A549 (cell line): ENCODE measurements at regions not wholly inside any gene's neighbourhood (a gene's known extent, or its start where the extent isn't known, plus 50 kb on each side); places are given as distances from the start of the nearest gene placed in this dataset.

Source experiments
- ATAC-seq, 2 experiments: fragments of 200-7000 bp in 1 of 2; fragments of >200 bp in 1 of 2; cut with Nextera tagmentation in 1 of 2; cut with Tn5 transposase in 1 of 2; 3 replicates each; pipeline versions ENCODE4 v1.8.0 to v1.9.1; 2018 to 2020; ENCODE audit warnings: mild to moderate bottlenecking in 1 of 2, moderate library complexity in 1 of 2
- CTCF ChIA-PET: fragments of 300-600 bp; sonication (Branson Sonifier 250); formaldehyde crosslinking; extraction: SDS; loops from one replicate; lab custom pipeline; 2021; ENCODE audit warnings: antibody characterized with exemption, inconsistent platforms; lab: Yijun Ruan, JAX
- POLR2A ChIA-PET: fragments of 350-600 bp; formaldehyde crosslinking; extraction: SDS; loops from one replicate; lab custom pipeline; 2021; ENCODE audit warnings: antibody characterized with exemption, inconsistent platforms; lab: Yijun Ruan, JAX
- DNase-seq, 2 experiments: peaks; one replicate each; pipeline versions ENCODE4 v3.0.0 to v3.0.0-alpha.2; 2011 to 2016; ENCODE audit warnings: low read depth in 1 of 2, low spot score in 1 of 2
- FAIRE-seq: peaks from 2 replicates; lab custom pipeline; 2011; peaks lifted over from hg19 to GRCh38; lab: Jason Lieb, UNC
- H3K27ac ChIP-seq, 2 experiments: fragments of >200 bp; sonication (Bioruptor Twin); formaldehyde crosslinking; 3 replicates each; pipeline ENCODE4 v1.5.1; 2016 to 2017
- H3K4me1 ChIP-seq: fragments of >200 bp; sonication (Bioruptor Twin); formaldehyde crosslinking; 3 replicates; pipeline ENCODE4 v1.6.1; 2016
- H3K4me2 ChIP-seq: fragments of >200 bp; sonication (Bioruptor Twin); formaldehyde crosslinking; 3 replicates; pipeline ENCODE4 v1.6.1; 2016
- H3K4me3 ChIP-seq: fragments of >200 bp; sonication (Bioruptor Twin); formaldehyde crosslinking; 3 replicates; pipeline ENCODE4 v1.5.1; 2016
- H3K9me3 ChIP-seq: fragments of >200 bp; sonication (Bioruptor Twin); formaldehyde crosslinking; 3 replicates; pipeline ENCODE4 v1.6.1; 2016
- BCL3 ChIP-seq: fragments of >200 bp; sonication (Bioruptor Twin); formaldehyde crosslinking; IDR thresholded peaks from 3 replicates; pipeline ENCODE4 v1.6.1; 2016
- BHLHE40 ChIP-seq: IDR thresholded peaks from 2 replicates; pipeline ENCODE4 v1.6.1; 2012; ENCODE audit warnings: low read depth, low read length, inconsistent platforms
- CBX2 ChIP-seq: fragments of 200-600 bp; sonication (generic); IDR thresholded peaks from 2 replicates; pipeline ENCODE4 v1.6.1; 2016; ENCODE audit warnings: low read depth, mild to moderate bottlenecking, borderline replicate concordance
- CEBPB ChIP-seq, 2 experiments: fragments of >200 bp in 1 of 2; sonication (Bioruptor Twin) in 1 of 2; formaldehyde crosslinking in 1 of 2; IDR thresholded peaks; 2 replicates each; pipeline ENCODE4 v1.6.1; 2012 to 2016
- CTCF ChIP-seq: fragments of >200 bp; sonication (Bioruptor Twin); formaldehyde crosslinking; IDR thresholded peaks from 3 replicates; pipeline ENCODE4 v1.5.1; 2016
- E2F6 ChIP-seq: IDR thresholded peaks from 2 replicates; pipeline ENCODE4 v1.6.1; 2012; ENCODE audit warnings: low read depth, borderline replicate concordance
- EHMT2 ChIP-seq: fragments of 200-600 bp; sonication (generic); IDR thresholded peaks from 2 replicates; pipeline ENCODE4 v1.6.1; 2016; ENCODE audit warnings: antibody characterized with exemption, low read depth, mild to moderate bottlenecking, moderate library complexity
- EP300 ChIP-seq, 2 experiments: fragments of >200 bp; sonication (Bioruptor Twin); formaldehyde crosslinking; IDR thresholded peaks; 2 replicates in 1 of 2; 3 replicates in 1 of 2; pipeline ENCODE4 v1.6.1; 2016 to 2017
- FOSB ChIP-seq: fragments of 250-450 bp; sonication (Bioruptor Pico); IDR thresholded peaks from 2 replicates; pipeline ENCODE4 v1.5.0; 2020; ENCODE audit warnings: mild to moderate bottlenecking, moderate library complexity
- GATA3 ChIP-seq: IDR thresholded peaks from 2 replicates; pipeline ENCODE4 v1.6.1; 2012; ENCODE audit warnings: borderline replicate concordance
- HOXA7 ChIP-seq: fragments of 250-450 bp; sonication (Bioruptor Pico); IDR thresholded peaks from 2 replicates; pipeline ENCODE4 v1.5.0; 2020; ENCODE audit warnings: mild to moderate bottlenecking, moderate library complexity
- HOXB5 ChIP-seq: fragments of 250-450 bp; sonication (Bioruptor Pico); IDR thresholded peaks from 2 replicates; pipeline ENCODE4 v1.5.0; 2020; ENCODE audit warnings: mild to moderate bottlenecking, moderate library complexity
- JUN ChIP-seq, 2 experiments: fragments of >200 bp; sonication (Bioruptor Twin); formaldehyde crosslinking; IDR thresholded peaks; 2 replicates in 1 of 2; 3 replicates in 1 of 2; pipeline ENCODE4 v1.6.1; 2016 to 2017
- KDM5A ChIP-seq: fragments of 200-600 bp; sonication (generic); IDR thresholded peaks from 2 replicates; pipeline ENCODE4 v1.6.1; 2016; ENCODE audit warnings: antibody characterized with exemption, mild to moderate bottlenecking
- MAX ChIP-seq: IDR thresholded peaks from 2 replicates; pipeline ENCODE4 v1.6.1; 2012
- MYC ChIP-seq: IDR thresholded peaks from 2 replicates; pipeline ENCODE4 v1.6.1; 2012; ENCODE audit warnings: mild to moderate bottlenecking, inconsistent platforms, low read length, improper control_type of control experiment, borderline replicate concordance
- NR3C1 ChIP-seq: fragments of >200 bp; sonication (Bioruptor Twin); formaldehyde crosslinking; IDR thresholded peaks from 3 replicates; pipeline ENCODE4 v1.6.1; 2017
- PHF8 ChIP-seq: fragments of 200-600 bp; sonication (generic); IDR thresholded peaks from 2 replicates; pipeline ENCODE4 v1.6.1; 2016; ENCODE audit warnings: low read depth, mild to moderate bottlenecking, antibody characterized with exemption, moderate library complexity, borderline replicate concordance
- RARB ChIP-seq: fragments of 250-450 bp; sonication (Bioruptor Pico); IDR thresholded peaks from 2 replicates; pipeline ENCODE4 v1.8.0; 2021; ENCODE audit warnings: mild to moderate bottlenecking, moderate library complexity
- SREBF2 ChIP-seq: fragments of 450-650 bp; IDR thresholded peaks from 2 replicates; pipeline ENCODE4 v1.6.1; 2014; ENCODE audit warnings: mild to moderate bottlenecking, moderate library complexity
- TFCP2L1 ChIP-seq: fragments of 250-450 bp; sonication (Bioruptor Pico); IDR thresholded peaks from 2 replicates; pipeline ENCODE4 v1.5.0; 2021; ENCODE audit warnings: mild to moderate bottlenecking
- TP53 ChIP-seq: fragments of 250-450 bp; sonication (Bioruptor Pico); IDR thresholded peaks from 2 replicates; pipeline ENCODE4 v1.5.0; 2021; ENCODE audit warnings: mild to moderate bottlenecking, moderate library complexity
- ZSCAN20 ChIP-seq: fragments of 250-450 bp; sonication (Bioruptor Pico); IDR thresholded peaks from 2 replicates; pipeline ENCODE4 v1.8.0; 2022; ENCODE audit warnings: mild to moderate bottlenecking, moderate library complexity
- WGBS: methylation state at CpG from one replicate; pipeline ENCODE4 v1.1.6; 2017; ENCODE audit errors: missing lambda C conversion rate; 5-methylcytosine and 5-hydroxymethylcytosine counted together

GRCh38 chr17:34757611-34758010 is 178.2 kb downstream of the TMEM132E start:
- DNase-seq (no peak), FAIRE-seq (no peak), ATAC-seq (no peak)
- ChIA-PET CTCF (no interaction called here), POLR2A (no interaction called here)
- Histone ChIP-seq H3K27ac (no peak overlapping the region), H3K4me1 (no peaks in the 10 kb centered on the region), H3K4me3 (no peak overlapping the region), H3K4me2 (no peak overlapping the region), H3K9me3 (no peaks in the 10 kb centered on the region)
- 4% methylated on average over 5 of the region's 5 CpGs for WGBS
- TF ChIP-seq KDM5A, result no peak

- FAIRE-seq (no peak), DNase-seq (no peak)
- no peak overlapping the region for H3K4me3 ChIP-seq
- H3K4me1 ChIP-seq, result no peaks in the 10 kb centered on the region
- H3K27ac ChIP-seq, result no peak overlapping the region
- POLR2A ChIA-PET, result no interaction called here
- no peak for TF ChIP-seq HOXB5 (CRISPR knock-in tag)
- TF ChIP-seq RARB (CRISPR knock-in tag), result no peak
- no peak for TF ChIP-seq MAX
- TF ChIP-seq BCL3, result no peak
- no peak for TF ChIP-seq CEBPB (IDR thresholded peaks at IDR 0.05)
- TF ChIP-seq, all 56 proteins: peak for 0
- H3K9me3 ChIP-seq, result no peaks in the 10 kb centered on the region
- no peak overlapping the region for H3K4me2 ChIP-seq
- WGBS, result 23% methylated on average over 4 of the region's 4 CpGs
- ATAC-seq, result no peak
- CTCF ChIA-PET, result no interaction called here
These were observed 177.7 kb downstream of the TMEM132E start for GRCh38 chr17:34757106-34757505.

- no peak for DNase-seq
- no peak for FAIRE-seq
- WGBS, result 34% methylated on average over 6 of the region's 6 CpGs
- Histone ChIP-seq H3K9me3 (no peaks in the 10 kb centered on the region), H3K4me2 (no peak overlapping the region), H3K4me1 (no peaks in the 10 kb centered on the region), H3K27ac (no peak overlapping the region), H3K4me3 (no peak overlapping the region)
- no peak for ATAC-seq
- CTCF ChIA-PET, result no interaction called here
- POLR2A ChIA-PET, result no interaction called here
- TF ChIP-seq EHMT2 (no peak), CEBPB (IDR thresholded peaks at IDR 0.05) (no peak), TP53 (CRISPR knock-in tag) (no peak), CTCF (no peak), HOXB5 (CRISPR knock-in tag) (no peak), NR3C1 (no peak), JUN (IDR thresholded peaks at IDR 0.05) (no peak), FOSB (CRISPR knock-in tag) (no peak), SREBF2 (no peak), BHLHE40 (no peak), RARB (CRISPR knock-in tag) (no peak), MYC (no peak)
These were observed 177.2 kb downstream of the TMEM132E start for GRCh38 chr17:34756637-34757021.

GRCh38 chr17:34755981-34756636 is 176.7 kb downstream of the TMEM132E start:
- ChIA-PET POLR2A (no interaction called here), CTCF (no interaction called here)
- FAIRE-seq (no peak), ATAC-seq (no peak), DNase-seq (no peak)
- 38% methylated on average over 12 of the region's 12 CpGs for WGBS
- Histone ChIP-seq H3K27ac (no peak overlapping the region), H3K4me3 (no peak overlapping the region), H3K4me2 (no peak overlapping the region), H3K9me3 (no peaks in the 10 kb centered on the region), H3K4me1 (no peaks in the 10 kb centered on the region)
- TF ChIP-seq HOXA7, result no peak
- TF ChIP-seq PHF8, result no peak
- no peak for TF ChIP-seq ZSCAN20 (CRISPR knock-in tag)
- TF ChIP-seq CBX2, result no peak
- TF ChIP-seq E2F6, result no peak
- no peak for TF ChIP-seq GATA3
- no peak for TF ChIP-seq EP300 (IDR thresholded peaks at IDR 0.05)
- TF ChIP-seq MYC, result no peak
- TF ChIP-seq TFCP2L1 (CRISPR knock-in tag), result no peak
